ENCODE measurements at regions not wholly inside any gene's neighbourhood (a gene's known extent, or its start where the extent isn't known, plus 50 kb on each side); places are given as distances from the start of the nearest gene placed in this dataset.

DNA sequence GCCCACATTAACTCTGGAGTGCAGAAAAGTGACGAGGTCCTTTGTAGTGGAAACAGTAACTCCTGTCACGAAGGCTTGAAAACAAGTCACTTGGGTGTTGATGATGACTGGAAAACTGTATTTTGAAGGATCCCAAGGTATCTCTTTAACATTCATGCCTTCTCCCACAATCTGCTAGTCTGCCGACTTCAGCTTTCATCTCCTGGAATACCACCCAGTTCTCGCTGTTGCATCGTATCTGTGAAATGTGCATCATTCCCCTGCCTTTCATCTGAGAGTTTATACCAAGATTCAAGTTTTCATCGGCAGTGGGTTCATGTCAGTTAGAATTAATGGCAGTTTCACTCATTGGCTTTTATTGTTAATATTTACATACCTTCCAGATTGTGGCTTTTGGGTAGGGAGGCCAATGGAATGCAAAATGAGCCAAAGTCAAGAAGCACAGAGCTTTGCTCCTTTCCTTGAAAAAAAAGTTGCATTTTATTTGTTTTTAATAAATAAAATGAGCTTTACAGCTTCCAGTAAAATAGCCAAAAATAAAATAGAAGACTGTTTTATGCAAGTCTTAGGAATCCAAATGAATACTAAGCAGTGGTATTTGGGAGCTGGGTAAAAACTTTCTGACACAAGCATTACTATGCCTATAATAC, 575.2 kb upstream of the WWC1 start:
- ChIA-PET CTCF (no interaction called here), POLR2A (no interaction called here)
- Histone ChIP-seq H3K4me2 (replicated peaks; ENCODE audit: low read depth, low read length, poor library complexity, severe bottlenecking) (no peak overlapping the region), H2AFZ (ENCODE audit: insufficient read depth, low read depth, low read length, poor library complexity, severe bottlenecking) (no peak overlapping the region), H3K4me3 (ENCODE audit: control extremely low read depth in 1 of 5, extremely low read depth in 1 of 5, insufficient read depth in 1 of 5, low read depth in 2 of 5, low read length in 4 of 5) (no peak overlapping the region), H3K9me3 (ENCODE audit: control extremely low read depth in 1 of 3, control insufficient read depth in 2 of 3, insufficient read depth in 1 of 3, low read length in 2 of 3) (no peaks in the 10 kb centered on the region), H3K27ac (ENCODE audit: low read length in 2 of 2) (no peak overlapping the region), H3K79me2 (ENCODE audit: control insufficient read depth, insufficient read depth, low read length) (no peaks in the 10 kb centered on the region), H4K20me1 (ENCODE audit: control insufficient read depth, insufficient read depth, low read length, poor library complexity, severe bottlenecking) (no peaks in the 10 kb centered on the region), H3K36me3 (replicated peaks in 1 of 2; ENCODE audit: control extremely low read depth in 1 of 2, control insufficient read depth in 1 of 2, extremely low read depth in 1 of 2, insufficient read depth in 2 of 2, low read length in 1 of 2) (no peaks in the 10 kb centered on the region), H3K27me3 (replicated peaks in 1 of 4; ENCODE audit: control extremely low read depth in 1 of 4, control insufficient read depth in 3 of 4, insufficient read depth in 4 of 4, low read length in 3 of 4) (no peaks in the 10 kb centered on the region), H3K4me1 (ENCODE audit: control insufficient read depth in 2 of 2, insufficient read depth in 2 of 2, low read length in 2 of 2) (no peaks in the 10 kb centered on the region), H3K9ac (ENCODE audit: low read length) (no peak overlapping the region)
- intact Hi-C loops (cut with micrococcal nuclease): no loop called here
- ATAC-seq (ENCODE audit: low read depth): no peak
- H3K9me3 Mint-ChIP-seq (ENCODE audit: insufficient read depth): no peaks in the 10 kb centered on the region
- WGBS (ENCODE audit: insufficient coverage): 86% methylated on average over 1 of the region's 6 CpGs
- DNase-seq: no peak
- H3K27me3 Mint-ChIP-seq: no peaks in the 10 kb centered on the region
- H3K4me3 Mint-ChIP-seq: no peak overlapping the region
- TF ChIP-seq EZH2 (IDR thresholded peaks at IDR 0.05; ENCODE audit: borderline replicate concordance, insufficient read depth, low read depth, low read length, poor library complexity, severe bottlenecking): no peak
- no peak overlapping the region for H3K27ac Mint-ChIP-seq
- H3K4me1 Mint-ChIP-seq: no peaks in the 10 kb centered on the region

GRCh38 chr5:167720259-167720658, 571.2 kb upstream of the WWC1 start:
- TF ChIP-seq EZH2 (IDR thresholded peaks at IDR 0.05; ENCODE audit: borderline replicate concordance, insufficient read depth, low read depth, low read length, poor library complexity, severe bottlenecking): no peak
- TF ChIP-seq, protein P1, sequence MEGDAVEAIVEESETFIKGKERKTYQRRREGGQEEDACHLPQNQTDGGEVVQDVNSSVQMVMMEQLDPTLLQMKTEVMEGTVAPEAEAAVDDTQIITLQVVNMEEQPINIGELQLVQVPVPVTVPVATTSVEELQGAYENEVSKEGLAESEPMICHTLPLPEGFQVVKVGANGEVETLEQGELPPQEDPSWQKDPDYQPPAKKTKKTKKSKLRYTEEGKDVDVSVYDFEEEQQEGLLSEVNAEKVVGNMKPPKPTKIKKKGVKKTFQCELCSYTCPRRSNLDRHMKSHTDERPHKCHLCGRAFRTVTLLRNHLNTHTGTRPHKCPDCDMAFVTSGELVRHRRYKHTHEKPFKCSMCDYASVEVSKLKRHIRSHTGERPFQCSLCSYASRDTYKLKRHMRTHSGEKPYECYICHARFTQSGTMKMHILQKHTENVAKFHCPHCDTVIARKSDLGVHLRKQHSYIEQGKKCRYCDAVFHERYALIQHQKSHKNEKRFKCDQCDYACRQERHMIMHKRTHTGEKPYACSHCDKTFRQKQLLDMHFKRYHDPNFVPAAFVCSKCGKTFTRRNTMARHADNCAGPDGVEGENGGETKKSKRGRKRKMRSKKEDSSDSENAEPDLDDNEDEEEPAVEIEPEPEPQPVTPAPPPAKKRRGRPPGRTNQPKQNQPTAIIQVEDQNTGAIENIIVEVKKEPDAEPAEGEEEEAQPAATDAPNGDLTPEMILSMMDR (IDR thresholded peaks at IDR 0.05): no peak
- no peaks in the 10 kb centered on the region for H3K27me3 Mint-ChIP-seq
- DNase-seq: no peak
- no peaks in the 10 kb centered on the region for H3K79me2 ChIP-seq (ENCODE audit: control insufficient read depth, insufficient read depth, low read length)
- POLR2A ChIA-PET: no interaction called here
- H3K27ac Mint-ChIP-seq: no peak overlapping the region
- H3K36me3 ChIP-seq (replicated peaks in 1 of 2; ENCODE audit: control extremely low read depth in 1 of 2, control insufficient read depth in 1 of 2, extremely low read depth in 1 of 2, insufficient read depth in 2 of 2, low read length in 1 of 2): no peaks in the 10 kb centered on the region
- no peaks in the 10 kb centered on the region for H3K27me3 ChIP-seq (replicated peaks in 1 of 4; ENCODE audit: control extremely low read depth in 1 of 4, control insufficient read depth in 3 of 4, insufficient read depth in 4 of 4, low read length in 3 of 4)
- no peak overlapping the region for H3K9ac ChIP-seq (ENCODE audit: low read length)
- H3K9me3 ChIP-seq (ENCODE audit: control extremely low read depth in 1 of 3, control insufficient read depth in 2 of 3, insufficient read depth in 1 of 3, low read length in 2 of 3): no peaks in the 10 kb centered on the region
- intact Hi-C loops (cut with micrococcal nuclease): no loop called here
- H4K20me1 ChIP-seq (ENCODE audit: control insufficient read depth, insufficient read depth, low read length, poor library complexity, severe bottlenecking): no peaks in the 10 kb centered on the region
- no peak overlapping the region for H3K4me3 ChIP-seq (ENCODE audit: control extremely low read depth in 1 of 5, extremely low read depth in 1 of 5, insufficient read depth in 1 of 5, low read depth in 2 of 5, low read length in 4 of 5)
- no peaks in the 10 kb centered on the region for H3K4me1 ChIP-seq (ENCODE audit: control insufficient read depth in 2 of 2, insufficient read depth in 2 of 2, low read length in 2 of 2)
- CTCF ChIA-PET: no interaction called here
- H3K27ac ChIP-seq (ENCODE audit: low read length in 2 of 2): no peak overlapping the region
- no peak for ATAC-seq (ENCODE audit: low read depth)
- H3K4me1 Mint-ChIP-seq: no peaks in the 10 kb centered on the region
- H3K9me3 Mint-ChIP-seq (ENCODE audit: insufficient read depth): no peaks in the 10 kb centered on the region
- WGBS (ENCODE audit: insufficient coverage): no CpG with 5 or more reads among the region's 3 CpGs
- no peak overlapping the region for H3K4me3 Mint-ChIP-seq
- H3K4me2 ChIP-seq (replicated peaks; ENCODE audit: low read depth, low read length, poor library complexity, severe bottlenecking): no peak overlapping the region
- no peak overlapping the region for H2AFZ ChIP-seq (ENCODE audit: insufficient read depth, low read depth, low read length, poor library complexity, severe bottlenecking)
